Activated CD8-positive, alpha-beta T cell treated with anti-CD3 and anti-CD28 coated beads for 36 hours (primary cell): ENCODE measurements at regions not wholly inside any gene's neighbourhood (a gene's known extent, or its start where the extent isn't known, plus 50 kb on each side); places are given as distances from the start of the nearest gene placed in this dataset.

Source experiments
- ATAC-seq: fragments of 200-7000 bp; cut with Tn5 transposase; one replicate; pipeline ENCODE4 v1.10.0; 2021; ENCODE audit warnings: mild to moderate bottlenecking, moderate library complexity
- CTCF ChIA-PET: fragments of 350-600 bp; sonication (Branson Sonifier 250); formaldehyde crosslinking; loops from one replicate; lab custom pipeline; 2021; ENCODE audit warnings: antibody characterized with exemption; lab: Charles Lee
- POLR2A ChIA-PET: fragments of 350-600 bp; sonication (Branson Sonifier 250); formaldehyde crosslinking; loops from one replicate; lab custom pipeline; 2021; ENCODE audit warnings: antibody characterized with exemption; lab: Charles Lee
- DNase-seq: peaks from one replicate; pipeline ENCODE4 v3.0.0-alpha.2; 2020
- H3K27ac Mint-ChIP-seq: one replicate; pipeline ENCODE4 v1.8.0; 2021; ENCODE audit warnings: mild to moderate bottlenecking, mixed read lengths
- H3K27me3 Mint-ChIP-seq: one replicate; pipeline ENCODE4 v1.8.0; 2021; ENCODE audit warnings: mixed read lengths
- H3K36me3 Mint-ChIP-seq: one replicate; pipeline ENCODE4 v1.8.0; 2021; ENCODE audit warnings: low read depth, mixed read lengths
- H3K4me1 Mint-ChIP-seq: one replicate; pipeline ENCODE4 v1.8.0; 2021; ENCODE audit warnings: low read depth, mixed read lengths
- H3K4me3 Mint-ChIP-seq: one replicate; pipeline ENCODE4 v1.8.0; 2021; ENCODE audit warnings: mild to moderate bottlenecking, moderate library complexity, mixed read lengths
- H3K9me3 Mint-ChIP-seq: one replicate; pipeline ENCODE4 v1.8.0; 2021; ENCODE audit warnings: mixed read lengths
- intact Hi-C: fragments of 100-400 bp; cut with micrococcal nuclease; formaldehyde crosslinking; loops from one replicate; pipeline ENCODE4 v1.10.0; 2022
- TF ChIP-seq, protein P1 (sequence below): fragments of 200-600 bp; IDR thresholded peaks from one replicate; pipeline ENCODE4 v1.8.0; 2022; ENCODE audit warnings: antibody characterized with exemption, mild to moderate bottlenecking

DNA sequence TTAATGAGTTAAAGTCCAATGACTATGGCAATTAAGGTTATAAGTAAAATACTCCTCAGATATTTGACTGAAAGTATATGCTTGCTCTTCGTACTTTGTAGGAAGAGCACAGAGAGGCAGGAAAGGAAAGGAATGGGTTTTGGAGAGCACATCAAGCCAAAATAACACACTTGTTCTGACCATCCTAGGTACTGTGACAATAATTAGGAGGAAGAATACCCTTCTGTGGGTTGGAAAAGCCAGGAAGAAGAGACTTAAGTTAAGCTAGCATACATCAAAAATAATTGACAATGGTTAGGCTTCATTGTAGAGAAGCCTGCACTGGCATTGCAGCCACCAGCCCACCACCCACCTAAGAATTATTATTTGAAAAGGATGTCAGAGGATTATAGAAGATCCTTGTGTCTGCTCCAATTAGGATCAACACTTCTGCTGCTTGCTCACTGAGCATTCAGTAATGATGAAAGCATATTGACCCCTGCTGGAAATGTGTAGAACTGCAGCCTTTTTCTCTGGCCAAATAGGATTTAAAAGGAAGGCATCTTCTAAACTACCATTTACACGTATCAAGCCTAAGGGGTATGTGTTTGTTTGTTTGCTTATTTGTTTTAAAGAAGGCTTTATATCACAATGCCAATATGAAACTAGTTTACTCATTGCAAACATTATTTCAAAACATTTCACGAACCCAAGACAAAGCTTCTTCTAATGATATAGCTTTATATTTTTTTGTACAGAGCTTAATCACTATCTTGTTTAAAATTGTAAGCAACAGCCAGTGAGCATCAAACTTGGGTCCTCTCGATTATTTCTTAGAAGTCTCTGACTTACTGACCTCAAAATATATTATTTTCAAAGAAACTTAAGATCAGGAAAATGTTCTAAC lies 286.2 kb upstream of the TET2 start:
- H3K9me3 Mint-ChIP-seq, result no peaks in the 10 kb centered on the region
- TF ChIP-seq, protein P1, sequence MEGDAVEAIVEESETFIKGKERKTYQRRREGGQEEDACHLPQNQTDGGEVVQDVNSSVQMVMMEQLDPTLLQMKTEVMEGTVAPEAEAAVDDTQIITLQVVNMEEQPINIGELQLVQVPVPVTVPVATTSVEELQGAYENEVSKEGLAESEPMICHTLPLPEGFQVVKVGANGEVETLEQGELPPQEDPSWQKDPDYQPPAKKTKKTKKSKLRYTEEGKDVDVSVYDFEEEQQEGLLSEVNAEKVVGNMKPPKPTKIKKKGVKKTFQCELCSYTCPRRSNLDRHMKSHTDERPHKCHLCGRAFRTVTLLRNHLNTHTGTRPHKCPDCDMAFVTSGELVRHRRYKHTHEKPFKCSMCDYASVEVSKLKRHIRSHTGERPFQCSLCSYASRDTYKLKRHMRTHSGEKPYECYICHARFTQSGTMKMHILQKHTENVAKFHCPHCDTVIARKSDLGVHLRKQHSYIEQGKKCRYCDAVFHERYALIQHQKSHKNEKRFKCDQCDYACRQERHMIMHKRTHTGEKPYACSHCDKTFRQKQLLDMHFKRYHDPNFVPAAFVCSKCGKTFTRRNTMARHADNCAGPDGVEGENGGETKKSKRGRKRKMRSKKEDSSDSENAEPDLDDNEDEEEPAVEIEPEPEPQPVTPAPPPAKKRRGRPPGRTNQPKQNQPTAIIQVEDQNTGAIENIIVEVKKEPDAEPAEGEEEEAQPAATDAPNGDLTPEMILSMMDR, result peak; percentile 70
- ChIA-PET CTCF (interaction anchor here (0.6 to 2.8 kb wide), 33 partner anchors 9 to 848 kb away, joined by 3 to 22 read pairs (median 3); no protein-coding TSS in a partner anchor), POLR2A (no interaction called here)
- H3K4me1 Mint-ChIP-seq, result no peaks in the 10 kb centered on the region
- H3K27ac Mint-ChIP-seq, result no peak overlapping the region
- intact Hi-C loops, result loop anchor here (10.0 kb wide), 1 partner anchor 366 kb away; the partner anchor contains the start of gene CXXC4
- DNase-seq (peak; percentile 72), ATAC-seq (peak; percentile 80)
- H3K27me3 Mint-ChIP-seq, result peaks cover 4% of the 10 kb centered on the region
- no peak overlapping the region for H3K4me3 Mint-ChIP-seq
- no peaks in the 10 kb centered on the region for H3K36me3 Mint-ChIP-seq

DNA sequence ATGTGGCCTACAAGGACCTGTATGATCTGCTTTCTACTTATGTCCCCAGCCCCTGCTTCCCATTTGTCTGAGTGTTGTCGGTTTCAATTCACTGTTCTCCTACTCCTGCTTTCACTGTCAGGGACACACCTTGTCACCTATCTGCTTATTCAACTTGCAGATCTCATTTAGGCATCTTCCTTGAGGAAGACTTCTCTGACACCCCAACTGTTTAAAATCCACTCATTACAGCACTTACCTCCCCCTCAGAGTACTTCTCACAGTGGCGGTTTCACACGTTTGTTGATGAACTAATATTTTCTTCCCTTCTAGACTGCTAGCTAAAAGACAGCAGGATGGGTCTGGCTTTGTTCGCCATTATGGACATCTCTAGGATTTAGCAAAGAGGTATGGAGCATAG lies 279.9 kb upstream of the TET2 start:
- DNase-seq (no peak), ATAC-seq (no peak)
- Mint-ChIP-seq H3K4me1 (no peaks in the 10 kb centered on the region), H3K9me3 (no peaks in the 10 kb centered on the region), H3K27ac (no peak overlapping the region), H3K4me3 (no peak overlapping the region), H3K27me3 (peaks cover 3% of the 10 kb centered on the region), H3K36me3 (no peaks in the 10 kb centered on the region)
- ChIA-PET CTCF (no interaction called here), POLR2A (no interaction called here)
- intact Hi-C loops, result loop anchor here (10.0 kb wide), 1 partner anchor 372 kb away; the partner anchor contains the start of gene CXXC4
- TF ChIP-seq, protein P1, result no peak

GRCh38 chr4:104868533-104868932 lies 278.1 kb upstream of the TET2 start:
- Mint-ChIP-seq H3K27me3 (peaks cover 5% of the 10 kb centered on the region), H3K27ac (no peak overlapping the region), H3K9me3 (no peaks in the 10 kb centered on the region), H3K4me1 (no peaks in the 10 kb centered on the region), H3K36me3 (no peaks in the 10 kb centered on the region), H3K4me3 (no peak overlapping the region)
- ChIA-PET CTCF (no interaction called here), POLR2A (no interaction called here)
- TF ChIP-seq, protein P1, result no peak
- intact Hi-C loops, result loop anchor here (10.0 kb wide), 1 partner anchor 374 kb away; the partner anchor contains the start of gene CXXC4
- no peak for DNase-seq
- no peak for ATAC-seq

GRCh38 chr4:104868958-104869357 lies 277.7 kb upstream of the TET2 start:
- Mint-ChIP-seq H3K9me3 (no peaks in the 10 kb centered on the region), H3K36me3 (no peaks in the 10 kb centered on the region), H3K4me3 (no peak overlapping the region), H3K27ac (no peak overlapping the region), H3K4me1 (no peaks in the 10 kb centered on the region), H3K27me3 (peaks cover 5% of the 10 kb centered on the region)
- ATAC-seq (no peak), DNase-seq (no peak)
- POLR2A ChIA-PET, result no interaction called here
- intact Hi-C loops, result loop anchor here (10.0 kb wide), 1 partner anchor 374 kb away; the partner anchor contains the start of gene CXXC4
- CTCF ChIA-PET, result no interaction called here
- TF ChIP-seq, protein P1, result no peak

DNA sequence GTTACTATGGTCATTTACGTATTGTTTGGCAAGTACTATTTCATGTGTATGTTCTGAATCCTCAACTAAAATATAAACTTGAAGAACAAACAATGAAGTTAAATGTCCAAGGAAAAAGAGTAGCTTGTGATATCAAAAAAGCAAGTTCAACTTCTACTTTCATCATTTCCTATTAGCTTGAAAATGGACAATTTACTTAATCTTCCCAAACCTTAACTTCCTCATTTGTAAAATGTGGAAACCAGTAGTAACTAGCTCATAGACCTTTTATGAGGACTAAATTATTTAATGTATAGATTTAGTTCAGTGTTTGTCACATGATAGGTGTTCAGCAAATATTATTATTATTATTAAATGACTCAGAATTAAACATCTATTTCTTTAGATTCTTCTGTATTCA lies 276.8 kb upstream of the TET2 start:
- TF ChIP-seq, protein P1, result no peak
- CTCF ChIA-PET, result interaction anchor here (0.9 kb wide), 1 partner anchor 10 kb away, joined by 3 read pairs; no protein-coding TSS in a partner anchor
- H3K4me3 Mint-ChIP-seq, result no peak overlapping the region

More for the DNA sequence above, 276.8 kb upstream of the TET2 start:
- no peaks in the 10 kb centered on the region for H3K9me3 Mint-ChIP-seq
- no peaks in the 10 kb centered on the region for H3K36me3 Mint-ChIP-seq
- intact Hi-C loops, result loop anchor here (10.0 kb wide), 1 partner anchor 375 kb away; the partner anchor contains the start of gene CXXC4
- DNase-seq (no peak), ATAC-seq (no peak)
- H3K27ac Mint-ChIP-seq, result no peak overlapping the region
- no peaks in the 10 kb centered on the region for H3K4me1 Mint-ChIP-seq
- peaks cover 5% of the 10 kb centered on the region for H3K27me3 Mint-ChIP-seq
- POLR2A ChIA-PET, result no interaction called here
